ENCODE measurements at regions not wholly inside any gene's neighbourhood (a gene's known extent, or its start where the extent isn't known, plus 50 kb on each side); places are given as distances from the start of the nearest gene placed in this dataset.
"Not testable (repeated sequence)": the region's sequence is repeated elsewhere in the genome, so short reads cannot be mapped to it uniquely, and the experiment has no call there.

DNA sequence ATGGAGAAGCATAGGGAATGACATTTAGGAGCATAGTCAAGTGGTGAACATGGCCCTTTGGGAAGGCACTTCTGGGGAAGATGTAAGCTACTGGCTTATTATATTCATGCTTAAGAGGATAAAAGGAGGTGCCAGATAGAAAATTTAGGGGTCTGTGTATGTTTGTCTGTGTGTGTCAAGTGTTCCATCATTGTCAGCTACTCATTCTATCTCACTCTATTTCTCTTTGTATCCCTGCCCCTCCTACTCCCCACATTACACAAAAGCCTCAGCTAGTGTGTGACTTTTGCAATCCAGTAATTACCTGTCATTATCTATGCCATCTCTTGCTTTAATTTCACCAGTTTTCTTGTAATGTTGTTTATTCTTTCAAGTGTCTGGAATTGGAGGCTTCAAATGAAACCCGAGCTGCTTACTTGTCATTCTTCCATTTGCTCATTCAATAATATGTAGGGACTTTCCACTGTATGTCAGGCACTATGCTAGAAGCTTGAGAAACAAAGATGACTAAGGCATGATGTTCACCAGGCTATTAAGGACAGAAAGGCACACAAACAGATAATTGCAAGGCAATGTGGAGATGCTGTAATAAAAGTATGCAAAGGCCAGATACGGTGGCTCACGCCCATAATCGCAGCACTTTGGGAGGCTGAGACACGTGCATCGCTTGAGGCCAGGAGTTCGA lies 229.8 kb upstream of the TEX13C start:
- no peak for DNase-seq

DNA sequence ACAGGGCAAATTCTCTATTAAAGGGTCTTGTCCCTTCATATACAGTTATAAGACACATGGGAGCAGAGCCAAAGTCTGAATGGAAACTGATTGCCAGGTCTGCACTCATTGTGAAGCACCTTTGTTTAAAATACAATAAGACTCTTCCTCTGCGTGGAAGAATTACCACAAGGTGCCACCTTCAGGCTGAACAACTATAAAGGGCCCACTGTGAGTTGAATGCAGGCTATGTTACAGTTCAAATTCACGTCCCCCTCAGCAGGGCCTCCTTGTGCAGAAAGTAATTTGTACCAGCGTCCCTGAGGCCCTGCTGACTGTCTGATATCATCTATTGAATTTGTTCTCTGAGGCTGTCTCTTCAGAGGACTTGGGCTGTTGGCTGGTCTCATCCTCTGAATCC lies 225.8 kb upstream of the TEX13C start:
- DNase-seq: no peak

DNA sequence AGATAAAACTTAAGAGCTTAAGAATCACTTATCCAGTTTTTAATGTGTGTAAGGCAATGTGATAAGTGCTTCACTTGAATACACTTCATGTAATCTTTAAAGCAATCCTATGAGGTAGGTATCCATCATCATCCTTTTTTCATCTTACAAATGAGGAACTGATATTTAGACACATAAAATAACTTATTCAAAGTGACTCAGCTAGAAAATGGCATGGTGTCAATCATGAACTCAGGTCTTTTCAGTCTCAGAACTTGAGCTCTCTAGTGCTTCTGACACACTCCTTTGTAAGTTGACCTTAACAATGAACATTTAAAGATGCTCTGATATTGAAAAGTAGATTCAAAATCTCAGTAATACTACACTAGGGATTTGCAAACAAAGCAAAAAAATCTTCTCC lies 224.8 kb upstream of the TEX13C start:
- DNase-seq: no peak

DNA sequence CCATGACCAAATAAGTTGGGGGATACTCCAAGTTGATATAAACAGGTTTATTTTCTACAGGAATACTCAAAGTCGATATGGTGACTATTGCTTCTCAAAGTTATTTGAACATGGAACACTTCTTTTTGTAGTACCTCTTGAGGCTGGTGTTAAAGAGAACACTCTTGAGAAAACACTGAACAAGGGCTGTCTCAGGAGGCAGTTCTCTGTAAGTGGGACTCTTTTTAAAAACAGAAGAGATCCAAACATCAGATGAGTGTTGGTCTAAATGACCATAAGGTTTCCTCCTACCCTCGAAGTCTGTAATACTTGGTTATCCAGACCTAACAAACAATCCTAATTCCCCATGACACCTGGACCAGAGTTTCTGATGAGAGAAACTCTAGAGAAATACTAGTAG lies 223.2 kb upstream of the TEX13C start:
- no peak for DNase-seq

DNA sequence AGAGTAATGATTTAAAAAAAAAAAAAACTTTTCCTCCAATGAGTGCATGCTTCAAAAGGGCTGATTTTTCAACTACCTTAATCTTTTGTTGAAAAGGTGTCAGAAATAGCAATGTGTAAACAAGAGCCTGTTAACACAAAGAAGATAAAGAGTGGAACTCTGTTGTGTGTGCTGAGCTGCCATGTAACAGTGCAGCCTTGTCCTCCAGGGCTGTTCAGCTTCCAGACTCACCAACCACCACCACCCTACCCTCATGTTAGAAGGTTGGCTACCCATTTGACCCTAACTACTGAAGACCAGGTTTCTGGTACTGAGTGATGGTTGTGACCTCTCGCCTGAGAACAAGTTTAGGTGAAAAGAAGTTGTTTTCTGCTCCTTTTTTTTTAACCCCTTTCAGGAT lies 222.8 kb upstream of the TEX13C start:
- DNase-seq: no peak

DNA sequence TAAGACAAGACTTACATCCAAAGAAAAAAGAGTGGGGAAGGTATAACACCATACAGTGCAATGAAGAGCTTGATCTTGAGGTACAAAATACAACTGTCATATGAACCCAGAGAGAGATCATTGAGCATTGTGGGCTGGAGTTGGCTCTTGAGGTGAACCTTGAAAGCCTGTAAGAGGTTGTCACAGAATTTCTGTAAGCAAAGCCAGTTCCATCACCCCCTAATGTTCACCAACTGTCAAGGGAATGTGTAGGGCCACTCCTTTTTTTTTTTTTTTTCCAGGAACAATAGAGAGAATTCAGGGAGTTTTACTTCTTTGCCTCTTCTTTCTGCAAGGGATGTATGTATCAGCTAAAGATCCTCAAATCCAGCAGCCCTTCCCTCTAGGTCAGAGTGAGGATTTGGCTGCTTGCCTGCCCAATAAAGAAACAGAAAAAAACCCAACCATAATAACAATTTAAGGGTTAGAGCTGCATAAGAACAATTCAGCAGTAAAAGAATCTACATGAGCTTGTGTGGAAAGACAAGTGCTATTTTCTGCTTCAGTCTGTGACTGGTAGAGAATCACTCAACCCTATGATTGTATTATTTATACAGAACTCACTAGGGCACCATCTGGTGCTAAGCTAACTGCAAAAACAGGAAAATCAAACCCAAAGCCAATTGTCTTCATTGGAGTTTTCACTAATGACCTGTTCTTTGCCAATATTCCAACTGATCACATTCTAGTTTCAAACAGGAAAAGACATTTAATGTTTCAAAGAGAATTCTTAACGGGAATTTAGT lies 217.5 kb upstream of the TEX13C start:
- no peak for DNase-seq

DNA sequence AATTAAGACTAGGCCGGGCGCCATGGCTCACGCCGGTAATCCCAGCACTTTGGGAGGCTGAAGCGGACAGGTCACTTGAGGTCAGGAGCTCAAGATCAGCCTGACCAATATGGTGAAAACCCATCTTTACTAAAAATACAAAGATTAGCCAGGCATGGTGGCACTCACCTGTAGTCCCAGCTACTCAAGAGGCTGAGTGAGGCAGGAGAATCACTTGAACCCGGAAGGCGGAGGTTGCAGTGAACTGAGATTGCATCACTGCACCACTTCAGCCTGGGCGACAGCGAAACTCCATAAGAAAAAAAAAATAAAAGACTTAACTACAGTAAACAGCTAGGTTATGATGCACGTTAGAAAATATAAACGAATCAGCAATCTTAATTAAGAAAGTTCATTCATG lies 216.0 kb upstream of the TEX13C start:
- DNase-seq: no peak

DNA sequence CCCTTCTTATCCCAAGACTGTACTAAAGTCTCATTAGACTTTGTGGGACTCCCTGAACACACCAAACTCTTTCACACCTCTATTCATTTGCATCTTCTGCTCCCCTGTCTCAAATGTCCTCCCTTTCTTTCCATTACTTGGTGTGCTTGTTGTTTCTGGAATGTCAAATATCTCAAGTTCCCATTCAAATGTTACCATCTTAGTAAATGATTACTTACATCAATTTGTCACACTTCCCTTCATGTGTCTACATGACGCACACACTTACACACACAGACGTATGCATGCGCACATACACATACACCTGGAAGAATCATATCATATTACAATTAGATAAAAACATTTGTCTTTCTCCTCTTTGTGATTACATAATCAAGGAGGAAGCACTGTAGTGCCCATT lies 210.8 kb upstream of the TEX13C start:
- no peak for DNase-seq

DNA sequence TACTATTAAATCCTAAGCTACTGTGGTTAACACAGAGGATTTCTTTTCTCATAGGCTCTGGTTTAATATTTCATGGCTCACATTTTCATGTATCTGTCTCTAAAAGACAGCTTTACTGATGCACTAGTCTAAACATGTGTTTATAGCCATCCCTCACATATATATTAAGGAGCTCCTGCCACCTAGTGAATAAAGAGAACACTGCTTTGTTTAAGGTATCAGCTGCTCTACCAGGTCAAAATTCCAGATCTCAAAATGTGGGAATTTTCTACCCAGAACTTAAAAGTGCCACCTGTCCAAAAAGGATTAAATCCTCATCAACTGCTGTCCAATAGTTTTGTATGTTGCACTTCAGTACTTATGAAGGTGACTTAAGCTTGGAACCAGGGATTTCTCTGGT lies 188.5 kb upstream of the TEX13C start:
- DNase-seq: no peak

DNA sequence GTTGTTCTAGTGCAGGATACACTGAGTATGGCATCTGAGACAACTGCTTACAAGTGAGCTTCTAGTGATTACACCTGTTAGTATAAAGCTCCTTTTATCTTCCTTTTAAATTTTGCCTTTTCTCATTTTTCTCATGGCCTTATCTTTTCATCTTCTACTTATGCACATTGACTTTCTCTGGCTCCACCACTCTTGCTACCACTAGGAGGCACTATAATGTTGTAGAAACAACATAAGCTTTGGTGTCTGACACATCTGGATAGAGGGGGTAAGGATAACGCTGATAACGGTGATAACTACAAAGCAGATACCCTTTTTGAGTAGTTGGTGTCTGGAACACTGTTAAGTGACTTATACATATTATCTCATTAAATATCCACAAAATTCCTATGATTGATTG lies 187.4 kb upstream of the TEX13C start:
- no peak for DNase-seq

DNA sequence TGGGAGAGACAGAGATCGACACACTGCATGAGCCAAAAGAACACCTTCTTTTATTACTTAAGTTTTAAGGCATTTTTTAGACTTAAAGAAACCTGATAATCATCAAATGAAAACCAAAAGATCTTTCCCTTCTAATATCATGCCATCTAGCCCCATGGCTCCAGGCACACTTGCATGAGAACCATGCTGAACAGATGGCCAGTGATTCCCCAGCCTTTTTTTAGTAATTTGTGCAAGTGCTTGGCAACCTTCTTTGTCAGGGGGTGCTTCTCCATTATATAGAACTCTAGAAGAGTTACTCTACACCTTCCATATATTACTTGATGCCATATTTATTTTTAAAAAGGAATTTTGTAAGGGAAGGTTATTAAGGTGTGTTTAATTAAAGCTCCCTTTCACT lies 182.2 kb upstream of the TEX13C start:
- no peak for DNase-seq

DNA sequence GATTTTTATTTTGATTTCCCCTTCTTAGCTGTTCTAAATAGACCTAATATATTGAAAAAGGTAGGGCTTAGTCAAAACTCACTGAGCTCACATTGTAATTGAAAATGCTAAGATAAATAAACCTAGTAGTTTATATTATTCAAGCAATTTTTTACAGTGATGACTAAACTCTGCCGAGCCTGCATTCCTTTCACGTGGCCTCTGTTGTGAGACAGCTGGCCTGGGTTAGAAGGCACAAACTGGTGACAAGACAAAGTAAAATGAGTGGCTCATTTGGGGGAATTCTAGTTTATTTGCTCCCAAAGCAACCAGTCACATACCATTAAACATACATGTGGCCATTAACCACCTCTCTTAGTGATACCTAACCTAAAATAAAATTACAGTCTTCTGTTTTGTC lies 169.4 kb upstream of the TEX13C start:
- DNase-seq: no peak

DNA sequence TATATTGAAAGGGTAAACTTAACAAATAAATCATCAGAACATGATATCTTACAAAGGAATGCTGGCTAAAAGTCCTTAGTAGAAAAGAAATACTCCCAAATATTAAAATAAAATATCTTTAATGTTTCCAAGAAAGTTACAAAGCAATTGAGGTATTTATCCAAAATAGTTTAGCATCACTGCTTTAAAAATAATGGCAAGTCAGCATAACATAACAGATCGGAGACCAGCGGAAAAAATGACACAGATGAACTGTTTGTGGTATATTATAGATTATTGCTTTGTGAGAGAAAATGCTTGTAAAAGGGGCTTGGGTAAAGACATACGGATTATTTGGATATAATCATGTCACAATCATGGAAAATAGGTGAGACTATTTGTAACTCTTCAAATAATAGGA lies 168.5 kb upstream of the TEX13C start:
- no peak for DNase-seq

DNA sequence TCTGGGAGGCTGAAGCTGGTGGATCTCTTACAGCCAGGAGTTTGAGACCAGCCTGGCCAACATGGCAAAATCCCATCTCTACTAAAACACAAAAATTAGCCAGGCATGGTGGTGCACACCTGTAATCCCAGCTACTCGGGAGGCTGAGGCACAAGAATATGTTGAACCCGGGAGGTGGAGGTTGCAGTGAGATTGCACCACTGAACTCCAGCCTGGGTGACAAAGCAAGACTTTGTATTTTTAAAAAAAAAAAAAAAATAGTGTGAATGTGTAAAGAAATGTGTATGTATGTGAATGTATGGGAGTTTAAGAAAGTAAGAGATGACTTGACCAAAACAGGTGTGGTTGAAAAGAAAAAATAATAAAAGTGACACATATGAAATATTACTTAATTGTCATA lies 167.7 kb upstream of the TEX13C start:
- no peak for DNase-seq

DNA sequence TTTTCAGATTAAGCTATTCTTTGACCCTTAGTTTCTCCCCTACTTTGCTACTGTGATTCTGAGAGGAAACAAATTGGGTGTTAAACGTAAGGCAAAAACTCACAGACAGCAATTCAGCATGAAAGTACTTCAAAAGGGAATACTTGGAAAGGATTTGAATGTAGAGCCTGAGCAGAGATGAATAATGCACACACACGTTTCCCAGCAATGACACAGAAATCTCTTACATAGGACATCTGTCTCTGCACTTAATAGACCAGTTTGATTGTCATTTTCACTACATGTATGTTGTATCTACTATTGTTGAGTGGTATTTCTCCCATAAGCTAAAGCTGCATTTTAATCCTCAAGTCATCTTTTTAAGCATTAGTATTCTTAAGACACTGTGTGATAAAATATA lies 166.1 kb upstream of the TEX13C start:
- DNase-seq: no peak

DNA sequence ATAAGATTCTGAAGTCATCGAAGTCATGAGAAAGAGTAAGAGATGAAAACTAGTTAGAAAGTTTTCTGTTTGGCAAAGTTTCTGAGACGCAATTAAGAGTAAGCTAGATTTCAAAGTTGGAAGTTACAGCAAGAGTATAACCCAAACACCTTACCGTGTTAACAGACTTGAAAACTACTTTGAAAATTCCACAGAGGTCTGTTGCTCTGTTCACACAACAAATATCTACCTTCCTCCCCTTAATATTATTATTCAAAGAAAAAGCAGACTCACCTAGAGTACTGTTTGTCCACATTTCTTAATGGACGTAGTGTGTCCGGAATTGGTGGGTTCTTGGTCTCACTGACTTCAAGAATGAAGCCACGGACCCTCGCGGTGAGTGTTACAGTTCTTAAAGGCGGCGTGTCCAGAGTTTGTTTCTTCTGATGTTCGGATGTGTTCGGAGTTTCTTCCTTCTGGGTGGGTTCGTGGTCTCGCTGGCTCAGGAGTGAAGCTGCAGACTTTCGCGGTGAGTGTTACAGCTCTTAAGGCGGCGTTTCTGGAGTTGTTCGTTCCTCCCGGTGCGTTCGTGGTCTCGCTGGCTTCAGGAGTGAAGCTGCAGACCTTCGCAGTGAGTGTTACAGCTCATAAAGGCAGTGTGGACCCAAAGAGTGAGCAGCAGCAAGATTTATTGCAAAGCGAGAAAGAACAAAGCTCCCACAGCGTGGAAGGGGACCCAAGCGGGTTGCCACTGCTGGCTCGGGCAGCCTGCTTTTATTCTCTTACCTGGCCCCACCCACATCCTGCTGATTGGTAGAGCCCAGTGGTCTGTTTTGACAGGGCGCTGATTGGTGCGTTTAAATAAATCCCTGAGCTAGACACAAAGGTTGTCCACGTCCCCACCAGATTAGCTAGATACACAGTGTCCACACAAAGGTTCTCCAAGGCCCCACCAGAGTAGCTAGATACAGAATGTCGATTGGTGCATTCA lies 165.1 kb upstream of the TEX13C start:
- DNase-seq: not testable (repeated sequence)

DNA sequence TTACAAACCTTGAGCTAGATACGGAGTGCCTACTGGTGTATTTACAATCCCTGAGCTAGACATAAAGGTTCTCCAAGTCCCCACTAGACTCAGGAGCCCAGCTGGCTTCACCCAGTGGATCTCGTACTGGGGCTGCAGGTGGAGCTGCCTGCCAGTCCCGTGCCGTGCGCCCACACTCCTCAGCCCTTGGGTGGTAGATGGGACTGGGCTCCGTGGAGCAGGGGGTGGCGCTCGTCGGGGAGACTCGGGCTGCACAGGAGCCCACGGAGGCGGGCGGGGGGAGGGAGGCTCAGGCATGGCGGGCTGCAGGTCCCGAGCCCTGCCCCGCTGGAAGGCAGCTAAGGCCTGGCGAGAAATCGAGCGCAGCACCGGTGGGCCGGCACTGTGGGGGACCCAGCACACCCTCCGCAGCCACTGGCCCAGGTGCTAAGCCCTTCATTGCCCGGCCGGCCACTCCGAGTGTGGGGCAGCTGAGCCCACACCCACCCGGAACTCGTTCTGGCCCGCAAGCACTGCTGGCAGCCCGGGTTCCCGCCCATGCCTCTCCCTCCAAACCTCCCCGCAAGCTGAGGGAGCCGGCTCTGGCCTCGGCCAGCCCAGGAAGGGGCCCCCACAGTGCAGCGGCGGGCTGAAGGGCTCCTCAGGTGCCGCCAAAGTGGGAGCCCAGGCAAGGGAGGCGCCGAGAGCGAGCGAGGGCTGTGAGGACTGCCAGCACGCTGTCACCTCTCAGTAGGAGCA lies 164.2 kb upstream of the TEX13C start:
- not testable (repeated sequence) for DNase-seq

DNA sequence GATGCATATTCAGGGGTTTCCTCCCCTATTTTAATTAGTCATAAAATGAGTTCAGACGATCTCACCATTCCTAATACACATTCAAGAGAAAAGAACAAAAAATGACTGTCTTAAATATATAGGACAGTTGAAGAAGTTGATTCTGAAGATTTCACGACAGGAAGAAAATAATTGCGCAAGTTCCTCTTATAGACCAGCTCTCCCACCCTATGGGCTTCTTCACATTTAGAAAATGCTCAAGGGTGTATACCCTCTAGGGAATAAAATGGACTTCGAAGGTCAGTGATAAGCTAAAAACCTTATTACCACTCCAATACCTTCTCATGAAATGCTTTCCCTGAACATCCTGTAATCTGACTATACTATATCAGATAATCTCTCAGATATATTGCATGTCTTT lies 149.2 kb upstream of the TEX13C start:
- no peak for DNase-seq

DNA sequence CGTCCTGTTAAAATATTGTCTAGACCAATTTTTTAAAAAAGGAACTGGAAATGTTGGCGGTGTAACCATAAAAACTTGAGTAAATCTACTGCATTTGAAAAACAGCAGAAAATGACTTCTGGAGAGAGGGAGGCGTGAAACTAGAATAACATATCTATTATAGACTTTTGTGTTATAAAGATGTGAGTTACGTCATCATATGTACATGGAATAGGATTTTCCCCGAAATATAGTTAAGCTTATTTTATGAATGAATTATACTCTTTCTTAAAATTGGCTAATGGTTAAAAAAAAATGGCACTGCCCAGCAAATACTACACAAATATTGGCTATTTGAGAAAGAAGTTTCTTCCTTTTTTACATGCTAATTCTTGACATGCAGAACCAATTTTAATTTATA lies 147.1 kb upstream of the TEX13C start:
- no peak for DNase-seq

DNA sequence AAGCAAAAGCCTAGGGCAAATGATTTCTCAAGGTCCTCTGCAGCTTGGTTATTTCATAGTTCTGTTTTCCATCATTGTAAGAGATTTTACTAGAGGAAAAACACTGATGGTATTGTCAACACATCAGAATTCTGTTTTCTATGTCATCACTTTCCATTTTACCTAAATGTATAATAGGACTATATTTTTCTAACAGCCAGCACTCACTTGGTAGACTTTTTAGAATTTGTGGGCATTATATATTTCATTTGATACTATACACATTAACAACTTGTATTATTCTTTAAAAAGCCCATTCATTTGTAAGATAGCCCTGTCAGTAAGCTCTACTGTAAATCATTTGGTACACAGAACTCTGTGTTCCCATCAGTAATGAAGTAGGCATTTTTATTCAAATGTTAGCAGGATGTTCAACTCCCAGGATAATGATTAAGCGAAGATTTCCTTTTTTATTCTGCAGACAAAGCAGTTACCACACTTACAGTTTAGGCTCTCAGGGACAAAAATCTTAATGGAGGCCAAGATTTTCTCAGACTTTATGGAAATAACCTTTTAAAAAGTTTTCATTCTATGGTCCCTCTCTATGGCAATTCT lies 143.6 kb upstream of the TEX13C start:
- no peak for DNase-seq

DNA sequence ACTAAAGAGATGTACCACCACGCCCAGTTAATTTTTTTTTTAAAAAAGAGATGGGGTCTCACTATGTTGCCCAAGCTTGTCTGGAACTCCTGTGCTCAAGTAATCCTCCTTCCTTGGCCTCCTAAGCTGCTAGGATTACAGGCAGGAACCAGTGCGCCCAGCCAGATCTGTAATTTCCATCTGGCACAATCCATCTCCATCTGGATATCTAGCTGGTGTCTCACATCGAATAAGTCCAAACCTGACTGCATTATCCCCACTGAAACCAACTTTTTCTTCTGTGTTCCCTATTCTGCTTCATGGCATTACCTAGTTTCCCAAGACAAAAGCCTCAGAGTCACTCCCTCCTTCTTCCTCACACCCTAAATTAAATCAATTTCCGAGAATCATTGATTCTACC lies 125.8 kb upstream of the TEX13C start:
- DNase-seq: no peak

DNA sequence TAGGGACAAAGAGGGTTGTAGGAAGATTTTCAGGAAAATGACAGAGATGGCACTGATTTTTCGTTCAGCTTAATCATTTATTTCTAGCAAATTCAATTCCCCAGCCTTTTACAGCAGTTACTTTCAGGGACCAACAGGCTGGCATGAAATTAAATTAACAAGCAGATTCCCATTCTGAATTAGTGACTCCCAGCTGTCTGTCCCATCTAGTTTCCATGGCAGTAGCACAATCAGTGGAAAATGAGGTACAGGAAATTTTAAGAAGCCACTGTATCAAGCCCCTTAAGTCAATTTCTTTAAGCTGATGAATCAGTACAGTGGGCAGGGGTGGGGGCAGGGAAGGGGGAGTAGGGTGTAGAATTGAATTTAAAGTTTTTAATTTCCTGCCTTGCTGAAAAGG lies 121.1 kb upstream of the TEX13C start:
- DNase-seq: no peak

All from stimulated activated CD4-positive, alpha-beta T cell treated with anti-CD3 and anti-CD28 coated beads, Interleukin-4, amount 100 ng/mL, for 1 hour (primary cell).